Posterior vena cava (tissue), 2 donors: ENCODE measurements at regions not wholly inside any gene's neighbourhood (a gene's known extent, or its start where the extent isn't known, plus 50 kb on each side); places are given as distances from the start of the nearest gene placed in this dataset.
A peak's percentile ranks its signal among the peaks of the same experiment; 100 is the strongest.

Experiments
- DNase-seq: peaks from one replicate; pipeline ENCODE4 v3.0.0-alpha.2; 2020; ENCODE audit warnings: low spot score
- intact Hi-C, 2 donors: fragments of 100-400 bp; cut with DNase I; formaldehyde crosslinking; loops; one replicate each; pipeline versions ENCODE4 v1.14.1 to v1.14.2; 2022 to 2023
- donor health status: DM: yes; HTN: yes; CAD: no.
- donor health status: DM: yes; HTN: yes; CAD: no.

DNA sequence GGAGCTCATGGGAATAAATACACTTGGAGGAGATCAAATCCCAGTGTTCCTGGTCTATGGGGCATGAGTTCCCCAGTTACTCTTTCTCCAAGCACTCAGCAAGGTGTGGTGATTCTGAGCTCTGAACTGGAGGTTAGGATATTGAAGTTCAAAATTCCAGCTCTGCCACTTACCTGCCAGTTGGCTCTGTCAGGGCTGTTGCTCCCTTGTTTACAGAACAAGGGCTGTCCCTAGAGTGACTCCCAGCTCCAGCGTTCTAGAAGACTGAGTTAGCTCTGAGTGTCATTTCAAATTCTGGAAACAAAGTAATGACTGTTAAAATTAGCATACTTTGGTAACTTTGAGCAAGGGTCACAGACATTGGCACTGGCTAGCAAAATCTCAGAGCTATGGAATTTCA, 69.7 kb upstream of the ZBED5 start:
- intact Hi-C loops = loop anchor here (10.0 kb wide), 1 partner anchor 63 kb away; no protein-coding TSS in a partner anchor
- no peak for DNase-seq

DNA sequence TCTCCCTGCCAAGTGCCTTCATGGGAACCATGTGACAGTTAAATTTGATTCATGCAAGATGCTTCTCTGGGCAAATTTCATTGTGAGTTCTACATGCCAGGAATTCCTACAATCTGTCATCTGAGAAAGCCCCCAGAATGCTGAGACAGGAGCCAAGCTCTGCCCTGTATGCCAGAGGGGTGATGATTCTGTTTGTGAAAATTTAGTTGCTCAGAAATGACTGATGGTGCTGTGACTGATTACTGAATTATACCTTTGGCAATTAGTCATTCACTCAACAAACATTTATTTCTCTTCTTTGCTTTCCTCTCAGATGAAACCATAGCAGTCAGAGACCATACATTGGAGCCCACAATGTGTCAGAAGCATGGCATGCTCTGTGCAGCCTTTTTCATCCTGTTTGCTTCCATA, 69.0 kb upstream of the ZBED5 start:
- intact Hi-C loops = loop anchor here (10.0 kb wide), 1 partner anchor 62 kb away; no protein-coding TSS in a partner anchor
- no peak for DNase-seq

DNA sequence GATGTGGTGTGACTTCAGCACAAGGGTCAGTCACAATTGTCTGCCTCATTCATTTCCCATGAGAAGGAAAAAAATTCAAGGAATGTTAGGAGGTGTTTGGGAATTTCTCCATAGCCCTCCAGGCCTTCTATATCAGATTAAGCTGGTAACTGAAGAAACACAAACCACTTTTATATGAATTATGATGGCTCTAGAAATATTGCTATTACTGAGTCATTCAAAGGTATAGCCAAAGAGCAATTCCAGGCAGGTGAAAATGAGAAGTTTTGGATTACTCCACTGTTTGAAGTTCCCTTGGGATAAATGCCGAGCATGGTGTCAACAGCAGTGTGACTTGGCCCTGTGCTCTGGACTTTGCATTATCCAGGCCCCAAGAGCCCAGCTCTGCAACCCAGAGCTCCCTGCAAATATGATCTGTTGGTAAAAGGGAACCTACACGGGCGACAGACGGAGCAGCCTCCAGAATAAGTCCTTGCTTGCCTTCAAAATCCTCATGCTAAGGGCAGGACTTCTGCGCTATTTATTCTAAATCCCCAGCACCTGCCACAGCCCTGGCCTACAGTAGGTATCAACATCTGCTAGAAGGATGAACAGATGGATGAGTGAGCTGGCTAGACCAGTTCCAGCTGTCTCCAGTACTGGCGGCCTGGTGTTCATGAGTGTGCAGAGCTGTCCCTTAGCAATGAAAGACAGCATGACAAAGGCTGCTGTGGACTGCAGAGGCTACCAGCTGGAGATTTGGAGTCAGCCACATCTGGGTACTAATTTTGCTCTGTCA, 67.5 kb upstream of the ZBED5 start:
- no peak for DNase-seq
- intact Hi-C loops = loop anchor here (10.0 kb wide), 1 partner anchor 61 kb away; no protein-coding TSS in a partner anchor

DNA sequence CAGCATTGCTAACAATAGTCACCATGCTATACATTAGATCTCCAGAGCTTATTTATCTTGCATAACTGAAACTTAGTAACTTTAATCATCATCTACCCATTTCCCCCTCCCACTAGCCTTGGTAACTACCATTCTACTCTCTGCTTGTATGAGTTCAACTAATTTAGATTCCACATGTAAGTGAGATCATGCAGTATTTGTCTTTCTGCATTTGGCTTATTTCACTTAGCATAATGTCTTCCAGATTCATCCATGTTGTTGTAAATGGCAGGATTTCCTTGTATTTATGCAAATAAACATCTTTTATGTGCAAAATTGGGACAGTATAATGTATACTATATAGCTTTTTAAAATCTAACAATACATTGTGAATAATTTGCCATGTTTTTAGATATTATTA, 66.0 kb upstream of the ZBED5 start:
- DNase-seq = no peak
- intact Hi-C loops = loop anchor here (10.0 kb wide), 1 partner anchor 59 kb away; no protein-coding TSS in a partner anchor

DNA sequence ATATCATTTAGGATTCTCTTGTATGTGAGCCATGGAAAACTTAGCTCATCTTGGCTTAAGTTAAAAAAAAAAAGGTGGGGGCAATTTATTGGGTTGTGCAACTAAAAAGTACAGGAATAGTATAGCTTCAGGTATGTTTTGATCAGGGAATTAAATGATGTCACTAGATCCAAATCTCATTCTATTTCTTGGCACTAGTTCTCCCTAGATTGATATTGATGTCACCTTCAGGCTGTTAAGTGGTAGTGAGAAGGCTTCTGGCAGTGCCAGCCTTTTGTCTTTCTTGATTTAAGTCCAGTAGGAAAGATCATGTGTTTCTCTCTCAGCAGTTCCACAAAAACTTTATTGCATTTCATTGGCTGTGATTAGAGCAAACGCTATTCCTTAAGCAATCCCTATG, 65.0 kb upstream of the ZBED5 start:
- intact Hi-C loops = loop anchor here (10.0 kb wide), 1 partner anchor 58 kb away; no protein-coding TSS in a partner anchor

DNA sequence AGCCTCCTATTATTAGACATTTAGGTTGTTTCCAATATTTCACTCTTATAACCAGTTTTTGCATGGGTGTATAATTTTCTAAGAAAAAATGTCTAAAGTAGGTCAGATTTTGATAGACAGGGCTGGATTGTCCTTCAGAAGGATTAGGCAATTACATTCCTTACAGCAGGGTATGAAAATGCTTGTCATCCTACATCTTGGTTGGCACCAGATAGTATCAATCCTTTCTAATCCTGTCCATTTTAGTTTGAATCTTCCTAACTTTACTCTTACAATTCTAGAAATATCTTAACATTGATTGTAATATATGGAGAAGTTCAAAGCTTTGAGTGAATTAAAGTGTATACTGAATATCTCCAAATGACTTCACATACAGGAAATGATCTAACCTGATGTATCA, 63.0 kb upstream of the ZBED5 start:
- intact Hi-C loops = loop anchor here (10.0 kb wide), 1 partner anchor 56 kb away; no protein-coding TSS in a partner anchor
- no peak for DNase-seq

More for the DNA sequence above, 65.0 kb upstream of the ZBED5 start:
- DNase-seq = no peak

DNA sequence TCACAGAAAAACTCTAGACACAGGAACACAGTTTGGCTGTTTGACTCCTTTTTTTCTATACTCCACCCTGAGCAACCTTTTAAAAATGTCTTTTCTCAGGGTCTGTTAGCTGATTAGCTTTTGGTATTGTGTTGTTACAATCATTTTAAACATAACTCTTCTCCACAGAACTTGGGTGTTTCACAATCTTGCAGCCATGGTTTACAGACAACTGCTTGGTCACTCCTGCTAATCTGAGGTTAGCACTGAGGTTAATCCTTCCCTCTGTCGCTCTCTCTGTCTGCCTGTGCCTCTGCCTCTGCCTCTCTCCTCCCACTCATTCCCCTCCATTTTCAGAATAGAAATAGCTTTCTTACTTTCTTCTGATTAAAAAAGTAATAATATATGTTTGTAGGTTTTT, 62.4 kb upstream of the ZBED5 start:
- intact Hi-C loops = loop anchor here (10.0 kb wide), 1 partner anchor 55 kb away; no protein-coding TSS in a partner anchor
- DNase-seq = no peak

DNA sequence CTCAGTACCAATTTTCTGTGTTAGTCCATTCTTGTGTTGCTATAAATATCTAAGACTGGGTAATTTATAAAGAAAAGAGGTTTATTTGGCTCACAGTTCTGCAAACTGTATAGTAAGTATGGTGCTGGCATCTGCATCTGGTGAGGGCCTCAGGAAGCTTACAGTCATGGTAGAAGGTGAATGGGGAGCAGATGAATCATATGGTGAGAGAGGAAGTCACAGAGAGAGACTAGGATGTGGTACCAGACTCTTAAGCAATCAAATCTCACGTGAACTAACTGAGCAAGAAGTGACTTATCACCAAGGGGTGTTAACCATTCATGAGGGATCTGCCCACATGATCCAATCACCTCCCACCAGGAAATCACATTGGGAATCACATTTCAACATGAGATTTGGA, 60.8 kb upstream of the ZBED5 start:
- intact Hi-C loops = no loop called here

DNA sequence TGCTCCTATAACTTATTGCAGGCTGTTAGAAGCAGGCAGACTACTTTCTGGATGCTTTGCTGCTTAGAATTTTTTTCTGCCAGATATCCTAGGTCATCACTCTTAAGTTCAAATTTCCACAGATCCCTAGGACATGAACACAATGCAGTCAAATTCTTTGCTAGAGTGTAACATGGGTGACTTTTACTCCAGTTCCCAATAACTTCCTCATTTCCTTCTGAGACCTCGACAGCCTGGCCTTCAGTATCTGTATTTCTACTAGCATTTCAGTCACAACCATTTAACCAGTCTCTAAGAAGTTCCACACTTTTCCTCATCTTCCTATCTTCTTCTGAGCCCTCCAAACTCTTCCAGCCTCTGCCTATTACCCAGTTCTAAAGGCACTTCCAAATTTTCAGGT, 60.4 kb upstream of the ZBED5 start:
- intact Hi-C loops = no loop called here
- DNase-seq = no peak

More for the DNA sequence above, 60.8 kb upstream of the ZBED5 start:
- no peak for DNase-seq

DNA sequence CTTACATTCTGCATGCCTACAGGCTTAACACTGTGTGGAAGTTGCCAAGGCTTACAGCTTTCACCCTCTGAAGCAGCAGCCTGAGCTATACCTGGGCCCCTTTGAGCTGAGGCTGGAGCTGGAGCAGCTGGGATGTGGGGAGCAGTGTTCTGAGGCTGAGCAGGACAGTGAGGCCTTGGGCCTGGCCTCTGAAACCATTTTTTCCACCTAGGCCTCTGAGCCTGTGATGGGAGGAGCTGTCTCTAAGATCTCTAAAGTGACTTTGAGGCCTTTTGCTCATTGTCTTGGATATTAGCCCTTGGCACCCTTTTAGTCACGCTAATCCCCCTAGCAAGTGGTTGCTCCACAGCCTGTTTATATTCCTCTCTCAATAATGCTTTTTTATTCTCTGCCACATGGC, 59.9 kb upstream of the ZBED5 start:
- intact Hi-C loops = no loop called here
- DNase-seq = no peak

DNA sequence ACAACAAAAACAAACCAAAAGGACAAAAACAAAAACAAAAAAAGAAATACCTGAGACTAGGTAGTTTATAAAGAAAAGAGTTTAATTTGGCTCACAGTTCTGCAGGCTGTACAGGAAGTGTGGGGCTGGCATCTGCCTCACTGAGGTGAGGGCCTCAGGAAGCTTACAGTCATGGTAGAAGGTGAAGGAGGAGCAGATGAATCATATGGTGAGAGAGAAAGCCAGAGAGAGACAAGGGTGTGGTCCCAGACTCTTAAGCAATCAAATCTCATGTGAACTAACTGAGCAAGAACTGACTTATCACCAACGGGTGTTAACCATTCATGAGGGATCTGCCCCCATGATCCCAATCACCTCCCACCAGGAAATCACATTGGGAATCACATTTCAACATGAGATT, 58.8 kb upstream of the ZBED5 start:
- intact Hi-C loops = no loop called here
- no peak for DNase-seq

DNA sequence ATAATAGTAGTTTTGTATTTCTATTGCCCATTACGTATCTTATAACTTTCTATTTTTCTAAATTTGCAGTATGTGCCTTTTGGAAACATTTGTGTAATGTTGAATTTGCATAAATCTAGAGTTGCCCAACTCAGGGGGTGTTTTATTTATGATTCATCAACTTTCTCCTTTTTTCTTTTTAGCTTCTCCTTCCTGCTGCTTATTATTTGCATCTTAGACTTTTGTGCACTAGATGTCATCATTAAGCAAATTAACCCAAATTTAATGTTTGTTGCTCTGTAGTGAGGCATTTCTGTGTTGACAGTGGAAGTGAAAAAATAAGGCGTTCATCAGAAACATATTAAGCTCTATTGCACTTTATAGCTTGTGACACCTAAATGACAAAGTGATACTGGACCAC, 56.2 kb upstream of the ZBED5 start:
- no peak for DNase-seq
- intact Hi-C loops = no loop called here

DNA sequence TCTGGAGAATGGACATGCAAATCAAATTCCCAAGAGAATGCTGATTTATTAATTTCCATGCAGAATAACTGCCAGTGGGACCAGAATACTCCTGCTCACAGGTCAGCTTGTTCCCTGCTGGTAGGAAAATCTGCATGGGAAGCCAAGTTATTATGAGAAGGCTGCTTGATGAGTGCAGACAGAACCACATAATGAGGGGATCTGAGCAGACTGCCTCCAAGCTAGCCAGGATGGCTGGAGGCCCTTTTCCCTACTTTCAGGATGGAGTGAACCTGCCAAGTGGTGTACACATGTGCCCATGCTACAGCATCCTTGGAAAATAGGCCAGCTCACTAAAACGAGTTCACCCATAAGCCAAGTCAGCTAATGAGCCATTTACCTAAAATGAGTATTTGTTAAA, 55.2 kb upstream of the ZBED5 start:
- DNase-seq = no peak
- intact Hi-C loops = no loop called here

DNA sequence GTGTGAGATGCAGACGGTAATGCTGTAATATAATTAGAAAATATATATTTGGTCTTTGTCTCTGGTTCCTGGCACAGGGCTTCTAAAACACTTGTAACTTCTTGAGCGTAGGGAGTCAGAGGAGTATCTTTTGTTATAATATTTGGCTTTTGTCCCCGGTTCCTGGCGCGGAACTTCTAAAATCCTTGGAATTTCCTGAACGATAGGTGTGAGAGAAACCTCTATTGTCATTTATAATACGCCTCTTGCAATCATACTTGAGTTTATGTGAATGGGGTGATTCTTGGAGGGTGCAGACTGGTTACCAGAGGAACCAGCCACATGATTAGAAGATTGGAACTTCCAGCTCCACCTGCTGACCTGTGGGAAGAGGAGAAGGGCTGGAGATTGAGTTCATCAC, 54.1 kb upstream of the ZBED5 start:
- DNase-seq = no peak
- intact Hi-C loops = no loop called here

DNA sequence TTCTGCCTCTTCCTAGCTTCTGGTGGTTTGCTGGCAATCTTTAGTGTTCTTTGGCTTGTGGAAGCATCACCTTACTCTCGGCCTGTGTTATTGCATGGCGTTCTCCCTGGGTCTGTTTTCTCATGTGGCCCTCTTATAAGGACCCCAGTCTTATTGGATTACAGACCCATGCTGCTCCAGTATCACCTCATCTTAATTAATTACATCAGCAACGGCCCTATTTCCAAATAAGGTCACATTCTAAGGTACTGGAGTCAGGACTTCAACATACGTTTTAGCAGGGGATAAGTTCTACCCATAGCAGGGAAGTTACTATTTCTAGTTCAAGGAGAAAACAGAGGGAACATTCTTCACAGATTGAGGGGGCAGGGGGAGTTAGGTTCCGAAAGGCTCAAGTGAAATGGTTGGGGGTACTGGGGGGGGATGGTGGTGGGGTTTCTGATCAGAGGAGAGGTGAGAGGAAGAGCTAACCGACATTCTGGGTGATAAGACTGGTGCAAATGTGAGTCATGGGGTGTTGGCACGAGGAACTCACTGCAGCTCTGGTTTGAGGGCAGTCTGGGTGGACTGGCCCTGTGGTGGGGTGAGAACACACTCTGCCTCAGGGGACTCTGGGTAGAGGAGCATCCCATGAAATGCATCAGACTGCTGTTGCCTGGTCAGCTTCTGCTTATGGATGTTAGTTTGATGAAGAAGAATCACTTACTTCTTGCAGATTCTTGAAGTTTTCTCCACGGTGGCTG, 51.5 kb upstream of the ZBED5 start:
- intact Hi-C loops = no loop called here
- no peak for DNase-seq

DNA sequence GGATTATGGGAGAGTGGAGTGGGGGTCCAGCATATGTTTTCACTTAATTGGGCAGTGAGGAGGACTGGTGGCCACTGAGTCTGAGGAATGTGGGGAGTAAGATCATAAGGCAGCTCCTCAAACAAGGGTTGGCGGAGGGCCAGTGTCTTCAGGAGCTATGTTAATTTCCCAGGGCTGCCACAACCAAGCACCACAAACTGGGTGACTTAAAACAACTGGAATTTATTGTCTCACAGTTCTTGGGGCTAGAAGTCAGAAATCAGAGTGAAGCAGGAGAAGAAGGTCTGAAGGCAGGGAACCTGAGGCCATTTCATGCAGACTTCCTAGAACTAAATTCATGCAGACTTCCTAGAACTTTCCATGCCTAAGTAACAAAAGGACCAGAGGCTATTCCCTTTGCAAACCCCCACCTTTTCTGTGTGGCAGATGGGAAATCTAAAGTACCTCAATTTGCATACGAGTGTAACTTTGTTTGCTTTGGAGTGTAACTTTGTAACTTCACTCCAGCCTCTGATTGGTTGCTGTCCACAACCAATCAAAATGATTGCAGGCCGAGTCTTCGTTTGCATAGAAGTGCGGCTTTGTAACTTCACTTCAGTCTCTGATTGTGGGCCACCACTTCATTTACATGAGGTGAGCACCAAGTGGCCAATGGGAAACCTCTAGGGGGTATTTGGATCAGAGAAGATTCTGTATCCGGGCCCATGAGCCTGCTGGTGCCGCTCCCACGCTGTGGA, 50.5 kb upstream of the ZBED5 start:
- peak; percentile 71 for DNase-seq
- intact Hi-C loops = no loop called here
